ENCODE measurements at regions not wholly inside any gene's neighbourhood (a gene's known extent, or its start where the extent isn't known, plus 50 kb on each side); places are given as distances from the start of the nearest gene placed in this dataset.

GRCh38 chr4:74559853-74560252 lies 114.9 kb downstream of the AREG start:
- peaks cover 4% of the 10 kb centered on the region; the same call in 1 of the 2 replicates for H3K36me3 Mint-ChIP-seq
- peaks cover 9% of the 10 kb centered on the region for H3K4me1 Mint-ChIP-seq
- H3K27me3 Mint-ChIP-seq (ENCODE audit: low read depth): no peaks in the 10 kb centered on the region
- H3K27ac Mint-ChIP-seq: no peak overlapping the region
- ChIA-PET POLR2A (no interaction called here), CTCF (no interaction called here)
- ATAC-seq (no peak), DNase-seq (ENCODE audit: low spot score) (no peak)
- peaks cover 27% of the 10 kb centered on the region for H3K9me3 Mint-ChIP-seq
- no peak for TF ChIP-seq ZSCAN18 (CRISPR knock-in tag; IDR thresholded peaks at IDR 0.05)
- no peak for TF ChIP-seq CREB1 (CRISPR knock-in tag; IDR thresholded peaks at IDR 0.05)
- no peak for TF ChIP-seq HMGXB4 (CRISPR knock-in tag; IDR thresholded peaks at IDR 0.05)
- no peak for TF ChIP-seq USF1 (CRISPR knock-in tag; IDR thresholded peaks at IDR 0.05)
- no peak for TF ChIP-seq NFATC4 (CRISPR knock-in tag; IDR thresholded peaks at IDR 0.05)
- TF ChIP-seq ZNF317 (CRISPR knock-in tag; IDR thresholded peaks at IDR 0.05; ENCODE audit: borderline replicate concordance, low read depth): no peak
- no peak for TF ChIP-seq ATF2 (CRISPR knock-in tag; IDR thresholded peaks at IDR 0.05; ENCODE audit: borderline replicate concordance, low read depth)
- TF ChIP-seq KAT7 (CRISPR knock-in tag; IDR thresholded peaks at IDR 0.05; ENCODE audit: borderline replicate concordance): no peak
- no peak for TF ChIP-seq ATF6 (CRISPR knock-in tag; IDR thresholded peaks at IDR 0.05)
- TF ChIP-seq FOXP4 (CRISPR knock-in tag; IDR thresholded peaks at IDR 0.05): no peak
- TF ChIP-seq ZNF423 (CRISPR knock-in tag; IDR thresholded peaks at IDR 0.05): no peak
- no peak for TF ChIP-seq MXD4 (CRISPR knock-in tag; IDR thresholded peaks at IDR 0.05; ENCODE audit: borderline replicate concordance)
- TF ChIP-seq HMGA2 (CRISPR knock-in tag; IDR thresholded peaks at IDR 0.05): no peak
- no peak for TF ChIP-seq CBFB (CRISPR knock-in tag; IDR thresholded peaks at IDR 0.05; ENCODE audit: low read depth)
- no peak overlapping the region for H3K4me3 Mint-ChIP-seq

GRCh38 chr4:74567981-74568380 lies 123.0 kb downstream of the AREG start:
- CTCF ChIA-PET: no interaction called here
- no peaks in the 10 kb centered on the region for H3K4me1 Mint-ChIP-seq
- TF ChIP-seq JUN (CRISPR knock-in tag; IDR thresholded peaks at IDR 0.05): no peak
- no peak for TF ChIP-seq PRDM15 (CRISPR knock-in tag; IDR thresholded peaks at IDR 0.05)
- TF ChIP-seq ZNF671 (CRISPR knock-in tag; IDR thresholded peaks at IDR 0.05): no peak
- no peak for TF ChIP-seq SMAD4 (CRISPR knock-in tag; IDR thresholded peaks at IDR 0.05)
- no peak for TF ChIP-seq NFYB (CRISPR knock-in tag; conservative IDR thresholded peaks at IDR 0.05; ENCODE audit: low read depth)
- no peak for TF ChIP-seq ESRRA (CRISPR knock-in tag; IDR thresholded peaks at IDR 0.05; ENCODE audit: borderline replicate concordance)
- no peak for TF ChIP-seq ATF6 (CRISPR knock-in tag; IDR thresholded peaks at IDR 0.05)

More at GRCh38 chr4:74567981-74568380, 123.0 kb downstream of the AREG start:
- H3K36me3 Mint-ChIP-seq: peaks cover 13% of the 10 kb centered on the region
- H3K27ac Mint-ChIP-seq: no peak overlapping the region
- H3K9me3 Mint-ChIP-seq: peaks cover 52% of the 10 kb centered on the region
- DNase-seq (ENCODE audit: low spot score): no peak
- POLR2A ChIA-PET: interaction anchor here (0.7 kb wide), 1 partner anchor 443 kb away, joined by 3 read pairs; no protein-coding TSS in a partner anchor
- H3K27me3 Mint-ChIP-seq (ENCODE audit: low read depth): no peaks in the 10 kb centered on the region
- ATAC-seq: no peak
- no peak overlapping the region for H3K4me3 Mint-ChIP-seq
